IPS-11a (cell line): ENCODE measurements at regions not wholly inside any gene's neighbourhood (a gene's known extent, or its start where the extent isn't known, plus 50 kb on each side); places are given as distances from the start of the nearest gene placed in this dataset.
"Not testable (repeated sequence)": the region's sequence is repeated elsewhere in the genome, so short reads cannot be mapped to it uniquely, and the experiment has no call there.

ENCODE experiments used
- H3K4me3 ChIP-seq: one replicate; pipeline ENCODE4 v1.5.1; 2013; ENCODE audit warnings: low read depth, low read length, control low read depth

DNA sequence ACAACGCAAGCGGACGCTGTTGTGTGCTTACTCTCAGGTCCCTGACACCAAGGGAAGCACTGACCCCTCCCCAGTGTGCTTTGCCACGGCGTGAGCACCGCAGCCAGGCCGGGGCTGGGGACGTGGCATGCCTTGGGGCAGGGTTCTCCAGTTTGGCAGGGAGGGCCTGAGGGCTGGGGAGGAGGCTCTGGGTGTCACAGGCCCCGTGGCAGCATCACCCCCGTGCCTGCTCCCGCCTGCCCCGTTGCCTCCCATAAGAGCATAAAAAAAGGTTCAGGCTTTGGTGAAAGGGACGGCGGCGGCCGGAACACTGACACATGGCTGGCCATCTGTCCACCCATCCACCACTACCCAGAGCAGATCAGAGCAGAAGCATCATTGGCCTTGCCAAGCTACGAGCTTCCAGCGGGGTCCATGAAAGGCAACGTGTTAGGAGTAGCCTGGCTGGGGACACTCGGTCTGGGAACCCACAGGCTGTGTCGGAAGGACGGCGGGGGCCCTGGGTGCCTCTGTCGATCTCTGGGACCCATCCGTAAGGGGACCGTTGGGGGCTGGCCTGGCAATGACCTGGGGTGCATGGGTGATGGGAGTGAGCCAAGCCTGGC is 183.0 kb downstream of the IGLL1 start:
- H3K4me3 ChIP-seq, result no peak overlapping the region

DNA sequence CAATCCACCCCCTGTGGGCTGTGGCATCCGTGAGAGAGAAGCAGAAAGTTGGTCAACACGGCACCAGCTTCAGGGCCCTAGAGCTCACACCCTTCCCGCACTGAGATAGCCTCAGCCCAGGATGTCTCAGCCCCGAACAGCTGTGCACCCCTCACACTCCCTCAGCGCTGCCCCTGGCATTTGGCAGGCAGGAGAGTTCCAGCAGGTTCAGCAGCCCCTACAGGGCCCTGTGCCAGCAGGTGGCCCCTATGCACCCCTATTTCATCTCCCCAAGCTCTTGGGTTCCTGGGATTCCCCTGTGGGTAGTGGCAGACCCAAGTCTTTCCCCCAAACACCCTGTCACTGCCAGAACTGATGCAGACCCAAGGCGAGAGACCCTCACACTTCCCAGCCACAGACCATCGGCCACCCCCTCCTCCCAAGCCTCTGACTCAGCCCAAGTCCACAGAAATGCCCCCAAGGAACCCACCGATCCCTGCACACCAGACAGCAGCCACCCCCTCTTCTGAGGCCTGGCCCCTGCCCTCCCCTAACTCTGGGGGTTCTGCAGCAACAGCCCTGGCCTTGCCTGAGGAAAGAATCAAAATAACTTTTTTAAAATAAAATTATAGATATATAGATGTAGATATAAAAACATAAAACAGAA is 183.6 kb downstream of the IGLL1 start:
- no peak overlapping the region for H3K4me3 ChIP-seq

DNA sequence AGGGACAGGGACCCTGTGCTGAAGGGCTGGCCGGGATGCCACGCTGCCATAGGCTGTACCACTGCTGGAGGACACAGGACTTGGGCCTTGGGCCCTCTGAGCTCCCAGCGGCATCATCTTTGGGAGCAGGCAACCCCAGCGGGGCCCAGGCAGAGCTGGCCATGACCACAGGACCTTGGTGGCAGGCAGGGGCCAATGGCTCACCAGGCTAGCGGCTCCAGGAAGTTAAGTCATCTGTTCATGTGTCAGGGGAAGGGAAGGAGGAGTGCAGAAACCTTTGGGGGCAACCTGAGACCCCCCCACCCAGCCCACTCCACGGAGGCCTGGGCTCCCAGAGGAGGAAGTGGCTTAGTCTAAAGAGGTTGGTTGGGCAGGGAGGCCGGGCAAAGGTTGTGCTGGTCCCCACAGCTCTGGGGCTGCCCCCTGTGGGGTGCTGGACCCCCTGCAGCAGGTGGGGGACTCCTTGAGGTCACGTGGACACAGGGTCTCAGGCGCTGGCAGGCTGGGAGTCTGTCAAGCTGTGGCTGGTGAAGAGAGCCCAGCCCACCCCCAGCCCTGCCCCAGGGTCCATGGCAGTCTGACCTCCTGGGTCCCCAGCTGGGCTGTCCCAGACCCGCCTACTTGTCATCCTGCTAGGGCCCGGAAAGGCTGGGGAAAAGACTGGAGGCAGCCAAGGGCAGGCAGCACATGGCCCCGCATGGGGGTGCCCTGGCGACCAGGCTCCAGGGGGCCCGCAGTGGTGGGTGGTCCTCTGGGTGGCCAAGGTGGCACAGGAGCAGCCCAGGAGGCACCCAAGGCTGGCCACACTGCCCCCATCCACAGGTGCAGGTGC is 184.3 kb downstream of the IGLL1 start:
- no peak overlapping the region for H3K4me3 ChIP-seq

DNA sequence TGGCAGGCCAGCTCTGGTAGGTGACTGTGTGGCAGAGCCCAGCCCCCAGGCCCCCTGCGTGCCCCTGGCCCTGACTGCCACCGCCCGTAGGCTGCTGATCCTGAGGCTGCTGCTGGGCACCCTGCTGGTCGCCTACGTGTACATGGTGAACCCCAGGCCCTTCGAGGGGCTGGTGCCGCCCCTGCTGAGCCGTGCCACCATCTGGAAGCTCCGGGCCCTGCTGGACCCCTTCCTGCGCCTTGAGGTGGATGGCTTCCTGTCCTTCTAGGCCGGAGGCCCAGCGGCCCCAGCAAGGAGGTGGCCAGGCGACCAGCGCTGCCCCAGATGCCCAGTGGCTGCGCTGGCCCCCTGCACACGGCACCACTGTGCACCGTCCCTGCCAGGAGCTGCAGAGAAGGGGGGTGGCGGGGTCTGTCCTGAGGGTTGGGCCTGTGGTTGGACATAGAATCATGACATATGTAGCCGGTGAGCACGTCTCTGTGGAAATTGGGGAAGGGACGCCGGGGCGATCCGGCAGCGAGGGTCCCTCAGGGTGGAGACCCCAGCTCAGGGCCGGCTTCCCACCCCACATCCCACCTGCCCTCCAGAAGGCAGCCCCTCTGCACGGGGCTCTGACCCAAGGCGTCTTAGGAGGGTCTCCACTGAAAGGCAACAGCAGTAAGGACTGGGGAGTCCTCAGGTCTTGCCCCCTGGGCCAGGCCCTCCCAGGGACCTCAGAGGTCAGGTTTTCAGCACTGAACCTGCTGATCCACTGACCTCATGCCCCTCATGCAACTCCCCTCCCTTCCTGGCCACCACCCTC is 185.4 kb downstream of the IGLL1 start:
- no peak overlapping the region for H3K4me3 ChIP-seq

DNA sequence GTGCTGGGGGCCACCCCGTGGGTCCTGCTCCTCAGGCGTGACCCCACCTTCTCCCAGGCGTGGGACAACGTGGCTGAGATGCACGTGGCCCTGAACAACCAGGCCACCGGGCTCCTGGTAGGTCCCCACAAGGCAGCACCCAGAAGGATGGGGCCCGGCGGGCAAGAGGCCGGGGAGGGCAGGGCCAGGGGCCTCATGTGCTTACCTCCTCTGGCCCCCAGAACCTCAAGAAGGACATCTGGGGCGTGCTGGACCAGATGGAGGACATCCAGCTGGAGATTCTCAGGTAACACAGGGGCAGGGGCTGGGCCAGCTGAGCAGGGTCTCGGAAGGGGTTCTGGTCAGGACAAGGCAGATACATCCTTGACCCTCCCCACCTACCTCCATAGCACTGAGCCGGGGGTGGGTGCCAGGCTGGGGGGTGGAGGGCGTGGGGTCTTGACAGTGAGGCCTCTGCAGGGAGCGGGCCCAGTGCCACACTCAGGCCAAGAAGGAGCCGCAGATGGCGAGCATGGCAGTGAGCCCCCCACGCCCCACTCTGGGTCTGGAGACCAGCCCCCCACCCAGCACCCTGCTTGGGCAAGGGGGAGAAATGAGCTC is 186.3 kb downstream of the IGLL1 start:
- H3K4me3 ChIP-seq, result no peak overlapping the region

DNA sequence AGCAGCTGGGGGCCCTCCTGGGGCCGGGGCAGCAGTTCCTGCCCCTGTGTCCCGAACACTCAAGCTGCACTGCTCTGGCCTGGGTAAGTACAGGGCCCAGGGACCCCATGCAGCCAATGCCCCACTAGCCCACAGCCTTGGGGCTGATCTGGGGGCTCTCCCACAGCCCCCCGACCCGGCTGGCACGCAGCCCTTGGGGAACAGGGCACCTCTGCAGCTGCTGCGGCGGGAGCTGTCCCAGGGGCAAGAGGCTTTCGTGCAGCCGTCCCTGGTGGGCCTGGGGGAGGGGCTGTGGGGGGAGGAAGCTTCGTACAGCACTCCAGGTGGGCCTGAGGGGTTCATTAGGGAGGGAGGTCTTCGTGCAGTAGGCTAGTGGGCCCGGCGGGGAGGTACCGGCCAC is 186.9 kb downstream of the IGLL1 start:
- H3K4me3 ChIP-seq, result not testable (repeated sequence)

DNA sequence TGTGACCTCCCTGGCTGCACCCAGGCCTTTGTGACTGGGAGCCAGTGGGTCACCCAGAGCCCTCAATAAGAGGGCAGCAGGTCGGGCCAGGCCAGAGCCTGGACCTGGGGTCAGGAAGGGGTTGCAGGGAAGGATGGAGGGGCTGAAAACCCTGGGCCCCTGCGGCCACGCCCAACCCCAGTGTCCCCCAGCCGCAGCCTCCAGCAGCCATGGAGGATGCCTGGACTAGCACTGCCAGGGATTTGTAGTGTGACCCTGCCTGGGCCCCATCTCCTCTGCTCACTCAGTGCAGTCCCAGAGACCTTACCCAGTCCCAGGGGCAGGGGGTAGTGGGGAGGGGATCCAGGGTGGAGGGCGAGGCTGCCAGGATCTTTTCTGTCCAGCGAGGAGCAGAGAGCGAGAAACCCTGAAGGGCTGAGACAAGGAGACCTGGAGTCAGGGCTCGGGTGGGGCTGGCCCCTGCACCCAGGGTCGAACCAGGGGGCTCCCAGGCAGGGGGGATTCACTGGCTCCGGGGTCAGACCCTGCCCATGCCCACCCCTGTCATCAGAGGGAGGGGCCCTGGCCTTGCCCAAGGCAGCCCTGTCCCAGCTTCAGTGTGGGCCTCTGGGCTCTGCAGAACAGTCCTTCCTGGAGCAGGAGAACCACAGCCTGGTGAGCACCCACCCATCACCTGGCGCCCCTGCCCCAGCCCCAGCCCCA is 187.5 kb downstream of the IGLL1 start:
- H3K4me3 ChIP-seq, result no peak overlapping the region

DNA sequence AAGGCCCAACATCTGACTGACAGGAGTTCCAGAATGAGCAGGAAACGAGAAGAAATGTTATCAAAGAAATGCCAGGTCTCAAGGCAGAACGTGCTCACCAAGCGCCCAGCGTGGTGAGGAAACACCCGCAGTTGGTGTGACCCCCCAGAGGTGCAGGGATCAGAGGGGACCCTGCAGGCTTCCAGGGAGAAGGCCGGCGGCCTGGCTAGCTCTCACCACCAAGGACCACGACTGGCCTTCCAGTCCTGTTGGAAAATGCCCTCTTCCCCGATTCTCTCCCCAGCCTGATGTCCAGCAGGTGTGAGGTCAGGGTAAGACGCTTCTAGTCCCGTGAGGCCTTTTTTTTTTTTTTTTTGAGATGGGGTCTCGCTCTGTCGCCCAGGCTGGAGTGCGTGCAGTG is 189.1 kb downstream of the IGLL1 start:
- no peak overlapping the region for H3K4me3 ChIP-seq

DNA sequence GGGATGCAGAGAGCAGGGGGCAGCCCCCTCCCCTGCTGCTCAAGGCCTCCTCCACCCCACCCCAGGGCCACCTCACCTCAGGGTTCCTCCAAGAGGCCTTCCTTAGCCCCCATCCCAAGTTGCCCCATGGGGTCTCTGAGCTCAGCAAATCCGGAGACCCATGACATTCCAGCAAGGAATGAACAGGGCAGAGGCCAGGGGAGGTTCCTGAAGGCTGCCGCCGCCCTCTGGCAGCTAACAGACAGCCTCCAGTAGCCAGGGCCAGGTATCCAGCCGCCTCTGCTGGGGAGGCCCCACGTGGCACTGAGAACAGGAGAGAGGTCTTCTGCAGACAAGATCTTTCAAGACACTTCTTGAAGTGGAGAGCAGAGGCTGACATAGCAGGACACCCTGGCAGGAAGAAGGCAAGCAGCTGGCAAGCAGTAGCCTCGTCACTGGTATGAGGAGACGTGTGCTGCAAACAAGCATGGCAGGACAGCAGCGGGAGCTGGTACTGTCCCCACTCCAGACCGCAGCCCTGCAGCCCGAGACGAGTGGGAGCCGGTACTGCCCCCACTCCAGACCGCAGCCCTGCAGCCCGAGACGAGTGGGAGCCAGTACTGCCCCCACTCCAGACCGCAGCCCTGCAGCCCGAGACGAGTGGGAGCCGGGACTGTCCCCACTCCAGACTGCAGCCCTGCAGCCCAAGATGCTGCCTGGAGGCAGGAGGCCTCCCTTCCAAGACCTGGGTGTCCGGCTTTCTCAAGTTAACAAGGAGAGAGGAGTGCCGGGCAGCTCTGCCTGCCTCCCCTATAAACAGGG is 190.6 kb downstream of the IGLL1 start:
- no peak overlapping the region for H3K4me3 ChIP-seq

DNA sequence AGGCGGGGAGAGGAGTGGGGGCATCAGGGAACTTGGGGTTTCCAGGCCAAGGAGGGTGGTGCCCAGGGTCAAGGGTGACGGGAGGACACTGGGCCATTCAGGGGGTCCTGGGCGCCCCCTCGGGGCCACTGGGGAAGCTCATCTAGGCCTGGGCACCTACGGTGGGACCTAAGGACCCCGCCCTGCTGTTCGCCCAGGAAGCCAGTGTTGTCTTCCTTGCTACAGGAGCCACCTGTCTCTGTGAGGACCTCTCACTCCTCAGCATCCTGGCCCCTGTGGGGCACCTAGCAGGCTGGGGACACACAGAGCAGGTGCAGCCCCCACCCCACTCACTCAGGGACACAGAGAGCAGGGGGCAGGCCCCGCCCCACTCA is 191.6 kb downstream of the IGLL1 start:
- no peak overlapping the region for H3K4me3 ChIP-seq

DNA sequence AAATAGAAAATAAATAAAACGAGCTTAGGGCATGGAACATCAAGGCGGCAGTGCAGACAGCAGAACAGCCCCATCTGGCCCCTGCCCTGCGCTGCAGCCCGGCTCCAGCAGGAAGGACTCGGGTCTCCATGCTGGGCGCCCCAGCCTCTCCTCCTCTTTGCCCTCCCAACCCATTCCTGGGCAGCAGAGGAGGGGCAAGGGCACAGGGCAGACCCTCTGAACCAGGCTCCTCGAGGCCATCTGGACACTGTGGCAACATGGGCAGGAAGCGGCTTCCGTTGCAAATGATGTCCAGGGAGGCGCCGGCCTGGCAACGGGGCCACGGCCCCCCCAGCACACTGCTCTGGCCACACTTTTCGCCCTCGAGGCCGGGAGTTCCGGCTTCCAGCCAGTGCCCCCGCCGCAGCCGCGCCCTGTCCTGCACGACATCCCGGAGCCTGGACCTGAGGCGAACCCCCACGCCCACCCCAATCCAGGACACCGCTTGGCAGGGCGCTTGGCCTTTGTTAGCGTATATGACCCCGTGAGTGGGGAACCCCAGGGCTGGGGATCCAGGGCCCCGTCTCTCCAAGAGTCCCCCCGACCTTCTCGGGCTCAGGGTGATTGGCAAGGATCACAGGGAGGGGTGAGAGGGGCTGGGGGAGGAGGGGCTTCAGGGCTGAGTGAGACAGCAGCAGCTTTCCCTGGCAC is 192.1 kb downstream of the IGLL1 start:
- no peak overlapping the region for H3K4me3 ChIP-seq

DNA sequence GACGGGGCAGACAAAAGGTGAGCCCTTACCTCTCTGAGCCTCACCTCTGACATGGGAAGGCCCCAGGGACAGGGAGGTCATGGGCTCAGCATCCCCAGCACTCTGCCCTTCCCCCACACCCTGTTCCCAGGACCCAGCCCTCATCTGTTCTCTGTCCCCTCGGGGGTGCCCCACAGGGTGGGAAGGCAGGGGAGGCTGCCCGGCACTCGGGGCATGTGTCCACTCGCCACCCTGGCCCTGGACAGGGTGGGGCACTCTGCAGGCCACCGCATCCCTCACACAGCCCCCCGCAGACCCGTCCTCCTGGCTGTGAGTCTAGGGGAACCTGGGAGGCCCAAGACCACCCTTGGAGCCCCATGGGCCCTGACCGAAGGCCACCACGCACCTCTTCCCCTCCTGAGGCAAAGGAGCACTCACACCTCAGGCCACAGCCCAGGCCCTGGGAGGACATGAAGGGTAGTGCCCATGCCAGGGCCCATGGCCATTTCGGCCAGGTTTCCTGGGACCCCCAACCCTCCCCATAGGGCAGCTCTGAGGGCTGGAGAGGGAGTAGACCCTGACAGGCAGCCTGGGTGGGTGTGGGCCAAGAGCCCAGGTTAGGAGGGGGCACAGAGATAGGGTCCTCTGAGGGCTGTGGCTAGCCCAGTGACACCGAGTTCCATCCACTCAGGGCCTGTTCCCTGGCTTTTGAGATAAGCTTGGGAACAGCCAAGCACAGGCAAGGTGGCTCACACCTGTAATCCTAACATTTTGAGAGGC is 193.1 kb downstream of the IGLL1 start:
- H3K4me3 ChIP-seq, result no peak overlapping the region

DNA sequence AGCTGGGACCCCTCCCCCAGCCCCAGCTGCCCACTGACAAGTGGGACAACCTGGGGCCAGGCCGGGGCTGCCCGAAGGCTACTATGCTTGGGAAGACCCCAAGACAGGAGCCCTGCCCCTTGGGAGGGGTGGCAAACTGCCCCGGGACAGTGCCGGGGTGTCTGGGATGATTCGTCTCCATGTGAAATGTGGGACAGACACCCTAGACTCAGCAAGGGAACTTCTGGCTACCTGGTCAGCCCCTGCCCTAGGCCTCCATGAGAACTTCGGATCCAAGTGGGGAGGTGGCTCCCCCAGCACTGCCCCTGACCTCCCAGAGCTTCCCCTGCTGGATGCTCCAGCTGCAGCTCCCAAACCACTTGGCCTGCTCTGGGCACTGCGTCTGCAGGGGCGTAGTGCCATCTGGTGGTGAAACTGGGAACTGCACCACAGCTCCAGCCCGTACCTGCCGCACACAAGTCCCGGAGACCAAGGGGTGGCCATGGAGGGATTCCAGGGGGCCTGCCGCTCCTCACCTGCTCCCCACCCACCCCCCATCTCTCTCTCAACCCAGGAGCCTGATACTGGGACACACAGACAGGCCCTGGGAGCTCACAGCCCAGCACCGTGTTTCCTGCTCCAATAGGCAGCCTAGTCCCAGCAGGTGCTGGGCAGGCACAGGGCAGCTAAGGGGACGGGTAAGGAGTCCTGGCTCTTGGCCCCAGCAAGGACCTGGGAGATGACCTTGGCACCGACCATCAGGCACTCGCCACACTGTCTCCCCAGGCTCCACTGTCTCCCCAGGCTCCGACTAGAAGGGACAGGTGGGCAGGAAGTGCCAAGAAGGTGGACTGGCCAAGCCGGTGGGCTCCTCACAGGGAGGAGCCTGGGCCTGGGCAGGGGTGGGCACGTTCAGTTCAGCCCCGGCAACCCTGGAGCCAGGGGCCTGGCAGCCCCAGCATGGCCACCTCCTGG is 194.1 kb downstream of the IGLL1 start:
- H3K4me3 ChIP-seq, result no peak overlapping the region

DNA sequence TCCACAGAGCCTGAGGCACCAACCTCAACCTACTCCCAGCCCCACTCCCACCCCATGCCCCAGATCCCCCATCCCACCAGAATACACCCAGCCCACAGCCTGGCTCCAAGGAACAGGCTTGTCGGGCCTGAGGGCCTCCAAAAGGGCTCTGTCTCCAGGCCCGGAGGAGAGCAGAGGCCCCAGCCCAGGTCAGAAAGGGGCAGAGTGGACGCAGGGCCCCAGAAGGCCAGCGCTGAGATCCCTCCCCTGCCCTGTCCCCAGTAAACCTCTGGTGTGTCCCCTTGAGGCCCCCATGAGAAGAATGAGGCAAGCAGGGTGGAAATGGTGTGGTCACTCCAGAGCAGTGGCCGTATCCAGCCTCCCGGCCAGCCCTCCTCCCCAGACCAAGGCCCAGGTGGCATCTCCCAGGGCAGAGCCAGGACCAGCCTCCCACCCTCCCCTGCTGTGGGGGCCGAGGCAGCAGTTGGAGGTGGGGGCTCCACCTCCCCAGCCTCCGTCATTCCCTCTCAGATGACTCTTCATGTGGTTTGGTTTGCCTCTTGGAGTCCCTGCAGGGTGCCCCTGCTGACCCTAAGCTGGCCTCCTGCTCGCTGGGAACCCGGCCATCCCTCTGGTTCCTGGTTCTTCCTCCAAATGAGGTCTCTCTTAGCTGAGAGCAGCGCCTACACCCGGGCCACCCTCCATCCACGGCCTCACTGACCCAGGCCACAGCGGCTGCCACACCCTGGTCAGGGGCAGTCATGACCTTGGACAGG is 195.0 kb downstream of the IGLL1 start:
- no peak overlapping the region for H3K4me3 ChIP-seq

DNA sequence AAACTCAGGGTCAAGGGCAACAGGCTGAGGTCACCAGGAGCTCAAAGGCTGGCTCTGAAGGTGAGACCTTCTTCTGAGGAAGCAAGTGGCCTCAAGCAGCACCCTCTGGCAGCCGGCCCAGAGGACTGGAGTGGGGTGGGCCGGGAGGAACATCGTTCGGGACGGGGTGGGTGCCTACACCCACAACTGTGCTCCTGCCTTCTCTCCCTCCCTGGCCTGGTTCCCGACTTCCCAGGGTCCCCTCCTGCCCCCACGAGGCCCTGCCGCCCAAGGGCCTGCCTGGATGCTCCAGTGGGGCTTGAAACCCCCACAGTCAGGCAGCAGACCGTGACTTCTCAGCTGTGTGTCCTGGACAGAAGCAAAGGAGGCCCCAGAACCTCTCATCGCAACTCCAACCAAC is 195.7 kb downstream of the IGLL1 start:
- H3K4me3 ChIP-seq, result no peak overlapping the region
